Tibial nerve (tissue), 4 donors: ENCODE measurements at regions not wholly inside any gene's neighbourhood (a gene's known extent, or its start where the extent isn't known, plus 50 kb on each side); places are given as distances from the start of the nearest gene placed in this dataset.

ENCODE experiments used
- DNase-seq, 2 donors: peaks; one replicate each; pipeline ENCODE4 v3.0.0-alpha.2; 2019; ENCODE audit warnings: low spot score in 2 of 2
- H3K27ac ChIP-seq, 4 donors: fragments of 200-600 bp; sonication (generic) in 3 of 4; one replicate each; pipeline ENCODE4 v1.5.1; 2017 to 2019; ENCODE audit warnings: mild to moderate bottlenecking in 1 of 4
- H3K27me3 ChIP-seq, 2 donors: fragments of 200-600 bp; sonication (generic) in 1 of 2; one replicate each; pipeline versions ENCODE4 v1.5.1 to v1.6.0; 2017 to 2019
- H3K36me3 ChIP-seq, 3 donors: fragments of 200-600 bp; sonication (generic); one replicate each; pipeline ENCODE4 v1.5.1; 2018 to 2019
- H3K4me1 ChIP-seq, 4 donors: fragments of 200-600 bp; sonication (generic) in 3 of 4; one replicate each; pipeline ENCODE4 v1.5.1; 2017 to 2019
- H3K4me3 ChIP-seq, 4 donors: fragments of 200-600 bp; sonication (generic) in 3 of 4; one replicate each; pipeline ENCODE4 v1.5.1; 2017 to 2019; ENCODE audit warnings: mild to moderate bottlenecking in 1 of 4, moderate library complexity in 1 of 4
- H3K9me3 ChIP-seq, 4 donors: fragments of 200-600 bp; sonication (generic) in 3 of 4; one replicate each; pipeline ENCODE4 v1.5.1; 2017 to 2019
- CTCF ChIP-seq, 5 experiments: fragments of 200-600 bp in 3 of 5; fragments of 450-650 bp in 2 of 5; sonication (generic) in 3 of 5; IDR thresholded peaks; one replicate each; pipeline ENCODE4 v1.5.1; 2016 to 2019; ENCODE audit warnings: antibody characterized with exemption in 5 of 5, mild to moderate bottlenecking in 3 of 5, moderate library complexity in 2 of 5
- EP300 ChIP-seq, 2 donors: sonication (generic); formaldehyde crosslinking; IDR thresholded peaks; one replicate each; pipeline ENCODE4 v1.6.1; 2017; ENCODE audit warnings: antibody characterized with exemption in 2 of 2, mild to moderate bottlenecking in 1 of 2
- POLR2A ChIP-seq, 2 donors: fragments of 450-650 bp; IDR thresholded peaks; one replicate each; pipeline ENCODE4 v1.6.1; 2017; ENCODE audit warnings: antibody characterized with exemption in 2 of 2, mild to moderate bottlenecking in 2 of 2, moderate library complexity in 2 of 2
- WGBS, 2 donors: methylation state at CpG; one replicate each; pipeline ENCODE4 v1.1.5; 2018; 5-methylcytosine and 5-hydroxymethylcytosine counted together

DNA sequence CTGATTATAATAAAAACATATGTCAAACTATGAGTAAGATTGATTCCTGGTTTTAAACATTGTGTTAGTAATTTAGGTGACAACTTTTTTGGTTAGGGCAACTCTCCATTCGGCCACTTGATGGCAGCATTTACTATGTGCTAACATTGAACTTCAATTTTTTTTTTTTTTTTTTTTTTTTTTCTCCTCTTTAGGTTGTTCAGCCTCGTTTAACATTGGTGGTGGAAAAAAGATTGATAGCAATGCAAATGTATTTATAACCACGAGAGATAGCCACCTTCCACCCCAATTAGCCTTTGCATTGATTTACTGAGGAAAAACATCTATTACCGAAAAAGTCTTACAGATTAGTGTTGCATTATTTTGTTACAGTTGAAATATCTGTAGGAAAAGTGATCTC is 159.1 kb downstream of the CSNK1G3 start:
- H3K4me1 ChIP-seq, result peaks cover 0 to 27% (median 1%) of the 10 kb centered on the region in 4 donors
- DNase-seq, result peak; percentile 48 to 77
- TF ChIP-seq POLR2A (IDR thresholded peaks at IDR 0.05) (no peak), EP300 (IDR thresholded peaks at IDR 0.05) (peak in 1 of 2 donors; percentile 7), CTCF (IDR thresholded peaks at IDR 0.05) (peak; percentile 61 to 74 (median 69))
- H3K27ac ChIP-seq, result peak overlapping the region in 1 of 4 donors; percentile 3
- peaks cover 0 to 7% (median under 1%) of the 10 kb centered on the region in 4 donors for H3K9me3 ChIP-seq
- H3K4me3 ChIP-seq, result no peak overlapping the region
- H3K27me3 ChIP-seq, result no peaks in the 10 kb centered on the region
- no peaks in the 10 kb centered on the region for H3K36me3 ChIP-seq
- 8 to 13% methylated on average over 4 of the region's 4 CpGs for WGBS, 2 donors
